ENCODE measurements at regions not wholly inside any gene's neighbourhood (a gene's known extent, or its start where the extent isn't known, plus 50 kb on each side); places are given as distances from the start of the nearest gene placed in this dataset.

GRCh38 chr16:51968749-51969148, 578.2 kb downstream of the TOX3 start:
- DNase-seq (ENCODE audit: low read depth, low spot score), result no peak
- TF ChIP-seq EZH2 (IDR thresholded peaks at IDR 0.05) (no peak), POLR2AphosphoS5 (IDR thresholded peaks at IDR 0.05; ENCODE audit: borderline replicate concordance, low read depth, low read length) (no peak), FOXP2 (optimal IDR thresholded peaks at IDR 0.05; ENCODE audit: control extremely low read depth, extremely low read length, insufficient read depth) (no peak)
- Histone ChIP-seq H3K36me3 (ENCODE audit: insufficient read depth, low read length) (no peaks in the 10 kb centered on the region), H3K9ac (ENCODE audit: insufficient read length) (no peak overlapping the region), H3K27ac (no peak overlapping the region), H3K9me3 (ENCODE audit: low read depth, low read length) (no peaks in the 10 kb centered on the region), H3K4me3 (peak overlapping the region; percentile 29; the same call in 1 of the 2 replicates)

DNA sequence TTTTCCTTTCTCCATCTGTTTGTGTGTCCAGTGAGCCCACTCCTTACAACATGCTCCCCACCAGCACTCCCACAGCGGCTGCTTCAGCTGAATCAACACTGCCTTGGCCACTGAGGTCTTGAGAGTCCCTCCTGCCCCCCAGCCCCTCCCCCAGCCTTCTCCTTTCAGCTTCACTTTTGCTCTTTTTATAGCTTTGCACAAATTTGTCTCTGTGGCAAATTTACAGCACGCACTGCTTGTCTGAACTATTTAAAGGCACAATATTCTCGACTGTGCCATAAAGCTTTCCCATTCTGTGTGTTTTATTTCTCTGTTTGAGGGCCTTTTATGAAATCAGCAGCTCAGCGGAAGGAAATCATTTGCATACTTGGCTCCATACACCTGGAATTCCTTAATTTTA, 579.3 kb downstream of the TOX3 start:
- no peaks in the 10 kb centered on the region for H3K36me3 ChIP-seq (ENCODE audit: insufficient read depth, low read length)
- H3K27ac ChIP-seq, result no peak overlapping the region
- no peak for DNase-seq (ENCODE audit: low read depth, low spot score)
- no peak overlapping the region for H3K9ac ChIP-seq (ENCODE audit: insufficient read length)
- no peaks in the 10 kb centered on the region for H3K9me3 ChIP-seq (ENCODE audit: low read depth, low read length)
- 0 out of 2 replicates have a peak overlapping the region, but pooled peaks have one; percentile 29 for H3K4me3 ChIP-seq
- no peak for TF ChIP-seq EZH2 (IDR thresholded peaks at IDR 0.05)
- TF ChIP-seq POLR2AphosphoS5 (IDR thresholded peaks at IDR 0.05; ENCODE audit: borderline replicate concordance, low read depth, low read length), result no peak
- TF ChIP-seq FOXP2 (optimal IDR thresholded peaks at IDR 0.05; ENCODE audit: control extremely low read depth, extremely low read length, insufficient read depth), result no peak

- no peak for DNase-seq (ENCODE audit: low read depth, low spot score)
- H3K9me3 ChIP-seq (ENCODE audit: low read depth, low read length), result no peaks in the 10 kb centered on the region
- no peaks in the 10 kb centered on the region for H3K36me3 ChIP-seq (ENCODE audit: insufficient read depth, low read length)
- no peak overlapping the region for H3K4me3 ChIP-seq
- H3K27ac ChIP-seq, result no peak overlapping the region
- H3K9ac ChIP-seq (ENCODE audit: insufficient read length), result no peak overlapping the region
- no peak for TF ChIP-seq EZH2 (IDR thresholded peaks at IDR 0.05)
- no peak for TF ChIP-seq POLR2AphosphoS5 (IDR thresholded peaks at IDR 0.05; ENCODE audit: borderline replicate concordance, low read depth, low read length)
- no peak for TF ChIP-seq FOXP2 (optimal IDR thresholded peaks at IDR 0.05; ENCODE audit: control extremely low read depth, extremely low read length, insufficient read depth)
Observed at GRCh38 chr16:51960931-51961330, 586.0 kb downstream of the TOX3 start.

DNA sequence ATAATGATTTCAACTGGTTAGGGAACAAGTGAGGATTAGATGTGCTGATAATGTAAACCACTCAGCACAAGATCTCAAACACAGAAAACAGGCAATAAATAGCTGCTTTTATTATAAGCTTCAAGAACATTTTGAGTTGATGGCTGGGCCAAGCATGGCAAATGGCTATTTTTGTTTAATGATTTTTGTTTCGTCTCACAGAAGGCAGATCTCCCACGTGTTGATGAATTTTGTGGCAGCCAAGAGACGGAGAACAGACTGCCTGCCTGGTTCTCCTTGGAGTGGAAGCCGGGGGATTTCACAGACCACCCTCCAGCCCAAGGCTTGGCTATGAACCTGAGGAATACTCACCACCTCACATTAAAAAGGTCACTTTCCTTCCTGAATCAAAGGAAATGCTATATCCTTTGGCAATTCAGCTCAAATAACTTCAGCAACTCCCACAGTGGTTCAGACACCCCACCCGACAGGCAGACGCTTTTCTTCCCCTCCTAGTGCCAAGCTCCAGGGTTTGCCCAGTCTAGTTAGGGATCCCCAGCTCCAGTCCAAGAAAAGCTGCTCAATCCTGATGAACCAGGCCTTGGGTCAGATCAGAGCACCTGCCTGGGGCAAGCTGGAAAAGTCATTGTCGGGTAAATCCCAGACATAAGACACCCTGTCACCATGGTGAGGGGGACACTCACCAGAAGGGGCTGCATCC, 593.5 kb downstream of the TOX3 start:
- Histone ChIP-seq H3K36me3 (ENCODE audit: insufficient read depth, low read length) (no peaks in the 10 kb centered on the region), H3K9ac (ENCODE audit: insufficient read length) (no peak overlapping the region), H3K27ac (no peak overlapping the region), H3K9me3 (ENCODE audit: low read depth, low read length) (no peaks in the 10 kb centered on the region), H3K4me3 (no peak overlapping the region)
- no peak for DNase-seq (ENCODE audit: low read depth, low spot score)
- TF ChIP-seq POLR2AphosphoS5 (IDR thresholded peaks at IDR 0.05; ENCODE audit: borderline replicate concordance, low read depth, low read length) (no peak), EZH2 (IDR thresholded peaks at IDR 0.05) (no peak), FOXP2 (optimal IDR thresholded peaks at IDR 0.05; ENCODE audit: control extremely low read depth, extremely low read length, insufficient read depth) (no peak)

- Histone ChIP-seq H3K4me3 (no peak overlapping the region), H3K9ac (ENCODE audit: insufficient read length) (no peak overlapping the region), H3K9me3 (ENCODE audit: low read depth, low read length) (no peaks in the 10 kb centered on the region), H3K27ac (no peak overlapping the region), H3K36me3 (ENCODE audit: insufficient read depth, low read length) (no peaks in the 10 kb centered on the region)
- TF ChIP-seq POLR2AphosphoS5 (IDR thresholded peaks at IDR 0.05; ENCODE audit: borderline replicate concordance, low read depth, low read length) (no peak), EZH2 (IDR thresholded peaks at IDR 0.05) (no peak), FOXP2 (optimal IDR thresholded peaks at IDR 0.05; ENCODE audit: control extremely low read depth, extremely low read length, insufficient read depth) (no peak)
- no peak for DNase-seq (ENCODE audit: low read depth, low spot score)
Observed at GRCh38 chr16:51952500-51952899, 594.4 kb downstream of the TOX3 start.

DNA sequence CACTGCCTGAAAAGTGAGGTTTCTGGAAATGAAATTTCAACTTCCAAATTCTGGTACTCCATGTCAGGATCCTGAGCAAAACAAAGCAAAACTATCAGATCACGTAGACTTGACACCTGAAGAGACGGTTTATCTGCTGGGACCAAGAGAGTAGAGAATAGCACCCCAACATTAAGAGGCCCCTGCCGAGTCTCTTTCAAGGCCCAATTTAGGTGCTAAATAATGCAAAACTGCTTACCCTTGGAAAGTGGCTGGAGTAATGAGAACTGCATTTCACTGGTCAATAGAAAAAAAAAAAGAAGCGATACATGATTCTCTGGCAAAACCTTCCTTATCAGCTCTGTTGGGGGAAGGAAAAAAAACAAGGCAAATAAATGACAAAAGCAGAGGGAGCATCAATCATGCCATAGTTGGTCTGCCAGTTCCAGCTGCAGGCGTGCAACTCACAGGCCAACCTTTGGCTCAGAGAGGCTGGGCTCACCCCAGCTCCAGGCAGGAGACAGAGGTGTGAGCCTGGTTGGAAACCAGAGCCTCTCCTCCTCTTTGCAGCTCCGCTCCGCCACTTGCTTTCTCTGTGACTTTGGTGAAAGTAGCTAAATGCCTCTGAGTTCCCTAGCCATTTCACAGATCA, 595.2 kb downstream of the TOX3 start:
- DNase-seq (ENCODE audit: low read depth, low spot score), result no peak
- TF ChIP-seq EZH2 (IDR thresholded peaks at IDR 0.05) (no peak), POLR2AphosphoS5 (IDR thresholded peaks at IDR 0.05; ENCODE audit: borderline replicate concordance, low read depth, low read length) (no peak), FOXP2 (optimal IDR thresholded peaks at IDR 0.05; ENCODE audit: control extremely low read depth, extremely low read length, insufficient read depth) (no peak)
- no peak overlapping the region for H3K4me3 ChIP-seq
- no peak overlapping the region for H3K9ac ChIP-seq (ENCODE audit: insufficient read length)
- H3K27ac ChIP-seq, result no peak overlapping the region
- no peaks in the 10 kb centered on the region for H3K36me3 ChIP-seq (ENCODE audit: insufficient read depth, low read length)
- no peaks in the 10 kb centered on the region for H3K9me3 ChIP-seq (ENCODE audit: low read depth, low read length)

DNA sequence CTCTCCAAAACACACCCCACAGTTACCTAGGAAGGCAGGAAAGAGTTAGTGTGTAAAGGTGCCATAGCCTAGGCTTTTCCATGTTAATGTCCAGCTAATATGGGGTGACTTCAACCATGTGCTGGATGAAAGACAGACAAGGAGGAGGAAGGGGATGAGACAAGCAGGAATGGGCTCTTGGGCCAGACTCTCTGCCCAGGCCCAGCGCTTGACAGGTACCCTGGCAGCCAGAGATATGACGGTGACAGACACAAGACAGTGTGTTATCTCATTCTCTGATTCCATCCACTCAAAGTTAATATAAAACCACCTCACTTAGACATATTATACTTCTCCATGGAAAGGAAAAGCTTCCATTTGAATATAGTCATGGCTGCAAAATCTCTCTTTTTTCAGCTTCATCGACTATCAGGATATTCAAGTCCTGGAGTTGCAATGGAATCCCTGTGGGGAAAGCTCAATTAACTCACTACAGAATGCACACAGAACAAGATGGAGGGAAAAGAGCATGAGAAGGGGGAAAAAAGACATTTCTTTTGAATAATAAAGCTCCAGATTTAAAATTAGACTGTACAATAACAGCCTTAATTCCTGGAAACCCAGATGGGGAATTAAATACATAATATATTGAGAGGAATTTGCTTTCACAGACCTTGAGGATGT, 596.7 kb downstream of the TOX3 start:
- Histone ChIP-seq H3K36me3 (ENCODE audit: insufficient read depth, low read length) (no peaks in the 10 kb centered on the region), H3K27ac (no peak overlapping the region), H3K4me3 (no peak overlapping the region), H3K9me3 (ENCODE audit: low read depth, low read length) (no peaks in the 10 kb centered on the region), H3K9ac (ENCODE audit: insufficient read length) (no peak overlapping the region)
- TF ChIP-seq POLR2AphosphoS5 (IDR thresholded peaks at IDR 0.05; ENCODE audit: borderline replicate concordance, low read depth, low read length) (no peak), FOXP2 (optimal IDR thresholded peaks at IDR 0.05; ENCODE audit: control extremely low read depth, extremely low read length, insufficient read depth) (no peak), EZH2 (IDR thresholded peaks at IDR 0.05) (no peak)
- DNase-seq (ENCODE audit: low read depth, low spot score), result no peak

- no peaks in the 10 kb centered on the region for H3K36me3 ChIP-seq (ENCODE audit: insufficient read depth, low read length)
- no peak overlapping the region for H3K4me3 ChIP-seq
- H3K9ac ChIP-seq (ENCODE audit: insufficient read length), result no peak overlapping the region
- no peaks in the 10 kb centered on the region for H3K9me3 ChIP-seq (ENCODE audit: low read depth, low read length)
- no peak overlapping the region for H3K27ac ChIP-seq
- no peak for DNase-seq (ENCODE audit: low read depth, low spot score)
- TF ChIP-seq FOXP2 (optimal IDR thresholded peaks at IDR 0.05; ENCODE audit: control extremely low read depth, extremely low read length, insufficient read depth) (no peak), EZH2 (IDR thresholded peaks at IDR 0.05) (no peak), POLR2AphosphoS5 (IDR thresholded peaks at IDR 0.05; ENCODE audit: borderline replicate concordance, low read depth, low read length) (no peak)
Observed at GRCh38 chr16:51949282-51949681, 597.7 kb downstream of the TOX3 start.

All from SK-N-MC (cell line).